ENCODE measurements at regions not wholly inside any gene's neighbourhood (a gene's known extent, or its start where the extent isn't known, plus 50 kb on each side); places are given as distances from the start of the nearest gene placed in this dataset.

GRCh38 chr2:12928775-12929401 lies 212.2 kb downstream of the TRIB2 start:
- TF ChIP-seq SP1 (IDR thresholded peaks at IDR 0.05), result no peak
- TF ChIP-seq HDGF (IDR thresholded peaks at IDR 0.05; ENCODE audit: borderline replicate concordance), result no peak
- TF ChIP-seq TARDBP (IDR thresholded peaks at IDR 0.05), result no peak
- TF ChIP-seq FOXK2 (IDR thresholded peaks at IDR 0.05), result no peak
- no peak for TF ChIP-seq BHLHE40 (IDR thresholded peaks at IDR 0.05; ENCODE audit: borderline replicate concordance)
- no peak for TF ChIP-seq ARNT (IDR thresholded peaks at IDR 0.05)
- TF ChIP-seq ELF4 (IDR thresholded peaks at IDR 0.05), result no peak

All from HEK293T (cell line).